GM11168 (cell line): ENCODE measurements at regions not wholly inside any gene's neighbourhood (a gene's known extent, or its start where the extent isn't known, plus 50 kb on each side); places are given as distances from the start of the nearest gene placed in this dataset.
"Not testable (repeated sequence)": the region's sequence is repeated elsewhere in the genome, so short reads cannot be mapped to it uniquely, and the experiment has no call there.

Experiments
- in situ Hi-C: fragments of 300-500 bp; cut with MboI; formaldehyde crosslinking; loops from one replicate; pipeline ENCODE4 v1.12.0; 2022; ENCODE audit warnings: low sequenced_read_pairs; ENCODE audit not compliant: unreplicated experiment

DNA sequence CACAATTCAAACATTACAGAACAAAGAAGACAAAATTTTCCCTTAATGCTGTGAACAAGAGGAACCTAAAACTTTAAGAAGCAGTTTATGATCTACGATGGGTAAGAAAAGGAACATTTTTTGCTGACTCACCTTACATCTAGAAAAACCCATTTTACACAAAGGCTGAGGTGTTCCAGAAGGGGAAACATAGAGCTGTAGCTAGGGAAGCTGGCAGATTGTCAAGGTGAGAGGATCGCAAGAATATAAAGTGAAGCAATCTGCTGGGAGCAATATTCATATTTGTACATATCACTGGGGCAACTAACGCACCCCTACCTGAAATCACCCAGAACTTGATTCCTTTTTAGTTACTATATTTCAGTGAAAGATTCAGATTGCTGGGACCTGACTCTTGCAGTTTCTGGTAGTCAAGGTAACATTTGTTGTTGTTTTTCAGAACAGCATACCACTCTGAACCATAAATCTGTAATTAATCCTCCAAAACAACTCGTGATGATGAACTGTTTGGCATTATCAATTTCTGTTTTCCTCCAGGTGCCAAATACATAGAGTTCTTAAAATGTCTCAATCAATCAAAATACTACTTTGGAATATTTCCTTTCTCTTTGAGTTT is 184.1 kb upstream of the LRRC3B start:
- in situ Hi-C loops, result no loop called here

DNA sequence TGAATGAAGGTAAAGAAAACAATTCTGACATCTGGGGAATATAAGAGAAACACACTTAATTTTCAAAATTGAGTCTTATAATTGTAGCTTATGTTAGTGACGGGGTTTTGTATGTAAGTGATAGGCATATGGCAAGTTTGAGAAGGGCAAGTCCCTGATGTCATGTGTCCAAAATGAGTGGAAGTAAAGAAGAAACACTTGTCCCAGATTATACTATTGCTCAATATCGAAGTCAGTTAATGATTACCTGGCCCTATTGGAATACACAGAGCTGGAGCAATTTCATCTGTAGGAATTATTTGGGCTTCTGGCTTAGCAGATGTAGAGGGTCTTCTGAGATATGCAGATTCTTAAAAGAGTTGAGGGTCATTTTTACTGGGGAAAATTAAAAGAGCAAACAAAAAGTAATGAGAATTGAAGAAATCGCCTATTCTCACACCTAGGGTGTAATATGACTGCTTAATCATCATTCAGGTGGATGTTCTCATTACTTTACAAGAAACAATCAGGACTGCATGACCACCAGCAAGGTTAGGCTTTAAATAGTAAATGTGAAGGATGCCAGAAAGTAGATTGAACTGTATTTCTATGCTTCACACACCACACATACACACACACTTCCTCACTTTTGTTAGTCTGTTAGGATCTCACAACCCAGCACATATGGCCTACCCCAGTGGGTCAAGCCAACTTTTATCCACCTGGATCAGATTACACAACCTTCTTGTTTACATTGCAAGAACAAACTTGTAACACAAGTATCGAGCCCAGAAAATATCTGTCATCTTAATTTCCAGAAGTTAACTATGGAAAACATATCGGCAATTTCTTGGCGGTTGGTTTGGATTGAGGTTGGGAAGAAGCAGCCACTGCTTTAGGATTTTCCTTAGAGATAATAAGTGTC is 183.3 kb upstream of the LRRC3B start:
- in situ Hi-C loops, result no loop called here

- in situ Hi-C loops, result no loop called here
Measured at GRCh38 chr3:26449996-26450395, 172.6 kb upstream of the LRRC3B start.

DNA sequence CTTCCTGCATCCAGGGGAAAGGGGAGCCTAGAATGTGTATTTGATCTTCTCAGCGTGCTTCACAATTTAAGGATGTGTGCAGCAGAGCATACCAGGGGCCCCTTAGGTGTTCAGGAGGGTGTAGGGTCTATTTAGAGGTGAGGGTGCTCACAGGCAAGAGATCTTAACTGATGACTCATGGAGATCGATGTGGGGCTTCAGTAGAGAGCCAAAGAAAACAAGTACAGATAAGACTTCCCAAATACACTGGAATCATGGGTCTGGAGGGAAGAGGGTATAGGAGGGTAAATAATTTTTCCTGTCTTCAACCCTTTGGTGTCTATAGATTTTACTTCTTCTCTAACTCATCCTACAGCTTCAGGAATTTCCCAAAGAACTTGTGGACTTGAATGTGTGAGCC is 170.2 kb upstream of the LRRC3B start:
- in situ Hi-C loops, result no loop called here

- in situ Hi-C loops, result no loop called here
Measured at GRCh38 chr3:26460985-26461384, 161.6 kb upstream of the LRRC3B start.

DNA sequence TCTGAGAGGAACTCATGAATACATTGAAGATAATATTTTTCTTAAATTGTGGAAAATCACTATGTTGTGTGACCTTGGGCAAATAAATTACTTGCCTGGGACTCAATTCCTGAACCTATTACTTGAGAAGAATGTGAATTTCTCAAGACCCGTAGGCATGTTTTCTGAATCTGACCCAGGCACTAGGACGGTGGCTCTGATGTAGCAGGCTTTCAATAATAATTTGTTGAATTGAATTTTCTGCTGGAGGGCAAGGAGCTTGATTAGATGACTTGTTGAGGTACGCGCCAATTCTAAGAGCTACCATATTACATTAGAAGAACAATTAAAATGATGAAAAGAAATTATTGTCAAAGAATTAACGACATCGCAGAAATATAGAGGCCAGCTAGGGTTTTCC is 150.2 kb upstream of the LRRC3B start:
- in situ Hi-C loops, result no loop called here

- in situ Hi-C loops, result no loop called here
Measured at GRCh38 chr3:26474706-26475105, 147.9 kb upstream of the LRRC3B start.

- in situ Hi-C loops, result no loop called here
Measured at GRCh38 chr3:26480377-26480776, 142.2 kb upstream of the LRRC3B start.

- in situ Hi-C loops, result no loop called here
Measured at GRCh38 chr3:26484140-26484539, 138.4 kb upstream of the LRRC3B start.

- in situ Hi-C loops, result no loop called here
Measured at GRCh38 chr3:26498271-26498670, 124.3 kb upstream of the LRRC3B start.

DNA sequence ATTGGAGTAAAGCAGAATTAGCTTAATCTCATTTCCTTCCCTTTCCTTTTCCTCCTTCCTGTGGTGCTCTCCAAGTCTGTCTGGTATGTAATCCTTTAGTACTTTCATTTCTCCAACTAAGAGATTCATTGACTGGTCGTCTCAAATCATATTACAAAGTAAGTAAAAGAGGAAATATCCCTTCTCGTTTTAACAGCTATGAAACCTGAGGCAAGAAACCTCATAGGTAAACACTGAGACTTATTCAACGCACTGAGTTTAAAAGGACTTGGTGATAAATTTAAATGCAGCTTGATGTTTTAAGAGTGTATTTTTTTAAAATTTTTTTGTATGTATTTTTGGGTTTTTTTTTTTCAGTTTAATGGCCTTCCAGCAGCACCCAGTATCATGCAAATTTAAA is 117.2 kb upstream of the LRRC3B start:
- in situ Hi-C loops, result no loop called here

DNA sequence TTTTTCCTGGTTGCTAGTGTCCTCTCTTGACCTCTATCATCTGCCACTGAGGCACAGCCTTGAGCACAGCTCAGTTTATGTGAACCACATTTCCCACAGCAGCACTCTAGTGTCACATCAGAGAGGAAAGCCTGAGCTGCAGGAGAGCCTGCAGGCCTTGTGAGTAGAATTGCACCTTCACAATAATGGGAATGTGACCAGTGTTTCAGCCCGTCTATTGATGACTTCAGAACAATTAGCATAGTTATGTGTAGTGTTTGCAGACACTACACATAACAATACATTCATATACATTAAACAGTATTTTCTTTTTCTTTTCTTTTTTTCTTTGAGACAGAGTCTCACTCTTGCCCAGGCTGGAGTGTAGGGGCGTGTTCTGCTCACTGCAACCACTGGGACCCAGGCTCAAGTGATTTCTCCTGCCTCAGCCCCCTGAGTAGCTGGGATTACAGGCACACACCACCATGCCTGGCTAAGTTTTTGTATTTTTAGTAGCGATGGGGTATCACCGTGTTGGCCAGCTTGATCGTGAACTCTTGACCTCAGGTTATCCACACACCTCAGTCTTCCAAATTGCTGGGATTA is 108.0 kb upstream of the LRRC3B start:
- in situ Hi-C loops, result not testable (repeated sequence)

GRCh38 chr3:26515351-26515750 is 107.2 kb upstream of the LRRC3B start:
- in situ Hi-C loops, result no loop called here

DNA sequence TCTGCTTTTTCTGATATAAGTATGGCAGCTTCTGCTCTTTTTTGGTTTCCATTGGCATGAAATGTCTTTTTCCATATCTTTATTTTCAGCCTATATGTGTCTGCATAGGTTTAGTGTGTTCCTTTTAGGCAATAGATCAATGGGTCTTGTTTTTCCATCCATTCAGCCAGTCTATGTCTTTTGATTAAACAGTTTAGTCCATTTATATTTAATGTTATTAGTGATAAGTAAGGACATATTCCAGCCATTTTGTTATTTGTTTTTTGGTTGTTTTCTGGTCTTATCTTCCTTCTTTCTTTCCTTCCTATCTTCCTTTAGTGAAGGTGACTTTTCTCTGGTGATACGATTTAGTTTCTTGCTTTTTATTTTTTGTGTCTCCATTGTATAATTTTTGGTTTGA is 101.3 kb upstream of the LRRC3B start:
- in situ Hi-C loops, result no loop called here

- in situ Hi-C loops, result no loop called here
Measured at GRCh38 chr3:26522919-26523318, 99.7 kb upstream of the LRRC3B start.

GRCh38 chr3:26525013-26525412 is 97.6 kb upstream of the LRRC3B start:
- in situ Hi-C loops, result no loop called here

- in situ Hi-C loops, result no loop called here
Measured at GRCh38 chr3:26535151-26535550, 87.4 kb upstream of the LRRC3B start.

DNA sequence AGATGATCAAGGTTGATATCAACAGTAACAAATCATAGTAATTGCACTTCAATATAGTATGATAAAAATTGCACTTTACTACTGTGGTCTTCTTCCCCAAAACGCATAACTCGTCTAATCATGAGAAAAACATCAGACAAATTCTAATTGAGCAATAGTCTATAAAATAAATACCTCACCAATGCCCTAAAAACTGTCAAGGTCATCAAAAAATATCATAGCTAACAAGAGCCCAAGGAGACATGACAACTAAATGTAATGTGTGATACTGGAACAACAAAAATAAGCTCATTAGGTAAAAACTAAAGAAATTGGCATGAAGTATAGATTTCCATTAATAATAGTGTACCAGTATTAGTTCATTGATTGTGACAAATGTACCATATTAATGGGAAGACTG is 85.6 kb upstream of the LRRC3B start:
- in situ Hi-C loops, result no loop called here

DNA sequence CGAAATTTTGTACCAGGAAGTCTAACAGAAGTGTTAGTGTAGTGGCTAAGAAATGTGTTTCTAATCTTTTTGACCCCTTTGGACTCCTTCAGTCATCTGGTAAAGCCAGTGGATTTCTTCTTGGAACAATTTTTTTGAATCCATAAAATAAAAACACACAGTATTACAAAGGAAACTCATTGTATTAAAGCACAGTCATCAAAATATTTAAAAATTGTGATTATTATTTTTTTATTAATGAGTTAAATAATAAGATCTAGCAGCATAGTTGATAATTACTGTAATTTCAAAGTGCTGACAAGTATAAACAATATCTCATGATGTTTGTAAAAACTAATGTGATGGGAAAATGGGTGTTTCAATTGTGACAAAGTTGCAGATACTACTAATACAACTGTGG is 72.2 kb upstream of the LRRC3B start:
- in situ Hi-C loops, result no loop called here

DNA sequence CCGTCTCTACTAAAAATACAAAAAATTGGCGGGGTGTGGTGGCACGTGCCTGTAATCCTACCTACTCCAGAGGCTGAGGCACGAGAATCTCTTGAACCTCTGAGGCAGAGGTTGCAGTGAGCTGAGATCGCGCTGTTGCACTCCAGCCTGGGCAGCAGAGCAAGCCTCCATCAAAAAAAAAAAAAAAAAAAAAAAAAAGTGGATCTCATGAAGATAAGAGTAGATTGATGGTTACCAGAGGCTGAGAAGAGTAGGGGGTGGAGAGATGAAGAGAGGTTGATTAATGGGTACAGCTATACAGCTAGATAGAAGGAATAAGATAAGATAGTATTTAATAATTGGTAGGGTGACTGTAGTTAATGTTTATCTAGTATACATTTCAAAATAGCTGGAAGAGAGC is 65.9 kb upstream of the LRRC3B start:
- in situ Hi-C loops, result no loop called here

DNA sequence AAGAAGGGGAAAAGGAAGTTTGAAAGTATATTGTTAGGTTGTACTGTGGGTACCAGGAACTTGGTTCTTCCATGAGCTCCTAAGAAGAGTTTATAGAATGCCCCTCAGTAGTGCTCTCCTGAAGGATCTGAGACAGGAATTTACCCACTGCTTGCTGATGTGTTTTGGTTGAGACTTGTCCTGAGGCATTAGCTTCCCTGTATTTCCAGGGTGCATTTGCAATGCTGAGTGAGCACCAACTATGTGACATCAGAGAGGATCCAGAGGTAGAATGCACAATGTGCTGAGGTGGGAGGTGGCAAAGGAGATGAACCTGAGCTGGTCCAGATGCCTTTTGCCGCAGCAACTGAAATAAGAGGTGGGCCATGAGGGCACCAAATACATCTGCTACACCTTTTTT is 64.3 kb upstream of the LRRC3B start:
- in situ Hi-C loops, result no loop called here

GRCh38 chr3:26559227-26559626 is 63.3 kb upstream of the LRRC3B start:
- in situ Hi-C loops, result no loop called here
